GM21526 (cell line): ENCODE measurements at regions not wholly inside any gene's neighbourhood (a gene's known extent, or its start where the extent isn't known, plus 50 kb on each side); places are given as distances from the start of the nearest gene placed in this dataset.
"Not testable (repeated sequence)": the region's sequence is repeated elsewhere in the genome, so short reads cannot be mapped to it uniquely, and the experiment has no call there.

Experiments used
- ATAC-seq: cut with Tn5 transposase; IDR thresholded peaks from one replicate; pipeline ENCODE4 v1.9.1; 2021; ENCODE audit warnings: moderate library complexity; ENCODE audit not compliant: unreplicated experiment, low FRiP score

DNA sequence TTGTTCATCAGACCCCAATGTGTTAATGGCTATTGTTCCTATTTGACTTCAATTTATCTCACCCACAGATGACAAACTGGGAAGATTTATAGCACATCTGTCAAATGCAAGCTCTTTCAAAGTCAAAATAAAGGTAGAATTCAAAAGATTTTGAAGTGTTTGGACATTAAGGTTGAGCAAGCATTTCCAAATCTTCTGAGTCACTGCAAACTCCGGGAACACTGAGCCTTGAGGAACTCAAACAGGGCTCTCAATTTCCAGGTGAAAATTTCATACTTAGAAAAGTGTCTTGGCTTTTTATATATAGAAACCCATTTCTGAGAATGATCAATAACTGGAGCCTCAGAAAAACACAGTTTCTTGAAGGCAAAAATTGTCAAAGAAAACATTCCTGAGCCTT, 199.5 kb upstream of the IGFBP7 start:
- ATAC-seq: no peak

DNA sequence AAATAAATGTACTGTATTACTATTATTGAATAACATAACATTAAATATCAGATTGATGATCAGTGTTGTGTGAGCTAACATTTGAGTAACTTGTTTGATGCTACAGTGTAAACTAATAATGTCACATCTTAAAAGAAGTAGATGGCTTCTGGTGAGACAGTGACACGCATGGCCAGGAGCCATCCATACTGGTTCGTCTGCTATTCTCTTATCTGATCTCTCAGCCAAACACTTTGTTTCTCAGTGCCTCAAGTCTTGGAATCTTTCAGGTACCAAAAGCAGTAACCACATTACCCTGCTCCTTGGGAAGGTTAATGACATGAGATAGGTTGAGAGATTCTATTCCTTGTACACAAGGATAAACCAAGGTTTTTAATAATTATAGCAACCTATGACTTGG, 198.1 kb upstream of the IGFBP7 start:
- ATAC-seq: no peak

DNA sequence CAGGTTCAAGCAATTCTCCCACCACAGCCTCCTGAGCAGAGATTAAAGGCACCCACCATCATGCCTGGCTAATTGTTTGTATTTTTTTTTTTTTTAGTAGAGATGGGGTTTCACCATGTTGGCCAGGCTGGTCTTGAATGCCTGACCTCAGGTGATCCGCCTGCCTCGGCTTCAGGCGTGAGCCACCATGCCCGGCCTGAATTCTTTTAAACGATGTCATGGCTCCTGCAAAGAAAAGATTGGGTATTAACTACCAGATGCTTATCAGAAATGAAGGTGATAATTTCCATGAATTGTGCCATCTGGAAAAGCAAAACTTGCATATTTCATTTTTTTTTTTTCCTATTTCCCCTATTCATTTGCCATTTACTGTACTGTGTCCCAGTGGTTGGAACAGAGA, 195.7 kb upstream of the IGFBP7 start:
- no peak for ATAC-seq

DNA sequence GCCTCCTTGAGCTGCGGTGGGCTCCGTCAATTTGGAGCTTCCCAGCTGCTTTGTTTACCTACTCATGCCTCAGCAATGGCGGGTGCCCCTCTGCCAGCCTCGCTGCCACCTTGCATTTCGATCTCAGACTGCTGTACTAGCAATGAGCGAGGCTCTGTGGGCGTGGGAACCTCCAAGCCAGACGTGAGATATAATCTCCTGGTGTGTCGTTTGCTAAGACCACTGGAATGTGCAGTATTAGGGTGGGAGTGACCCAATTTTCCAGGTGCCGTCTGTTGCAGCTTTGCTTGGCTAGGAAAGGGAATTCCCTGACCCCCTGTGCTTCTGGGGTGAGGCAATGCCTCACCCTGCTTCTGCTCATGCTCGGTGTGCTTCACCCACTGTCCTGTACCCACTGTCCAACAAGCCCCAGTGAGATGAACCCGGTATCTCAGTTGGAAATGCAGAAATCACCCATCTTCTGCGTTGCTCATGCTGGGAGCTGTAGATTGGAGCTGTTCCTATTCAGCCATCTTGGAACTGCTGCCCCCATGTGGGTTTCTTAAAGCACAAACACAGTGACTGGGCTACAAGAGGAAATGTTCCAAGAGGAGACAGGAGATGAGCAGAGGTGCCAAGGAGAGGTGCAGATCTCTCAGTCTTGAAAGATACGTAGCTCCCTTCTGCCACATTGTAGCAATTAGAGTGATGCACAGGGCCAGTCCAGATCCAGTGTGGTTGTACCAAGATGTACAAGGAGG, 193.0 kb upstream of the IGFBP7 start:
- no peak for ATAC-seq

DNA sequence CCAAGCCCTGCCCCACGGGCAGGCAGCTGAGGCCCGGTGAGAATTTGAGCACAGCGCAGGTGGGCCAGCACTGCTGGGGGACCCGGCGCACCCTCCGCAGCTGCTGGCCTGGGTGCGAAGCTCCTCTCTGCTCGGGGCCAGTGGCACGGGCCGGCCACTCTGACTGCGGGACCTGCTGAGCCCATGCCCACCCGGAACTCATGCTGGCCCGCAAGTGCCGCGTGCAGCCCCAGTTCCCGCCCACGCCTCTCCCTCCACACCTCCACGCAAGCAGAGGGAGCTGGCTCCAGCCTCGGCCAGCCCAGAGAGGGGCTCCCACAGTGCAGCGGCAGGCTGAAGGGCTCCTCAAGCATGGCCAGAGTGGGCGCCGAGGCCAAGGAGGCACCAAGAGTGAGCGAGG, 190.1 kb upstream of the IGFBP7 start:
- not testable (repeated sequence) for ATAC-seq

DNA sequence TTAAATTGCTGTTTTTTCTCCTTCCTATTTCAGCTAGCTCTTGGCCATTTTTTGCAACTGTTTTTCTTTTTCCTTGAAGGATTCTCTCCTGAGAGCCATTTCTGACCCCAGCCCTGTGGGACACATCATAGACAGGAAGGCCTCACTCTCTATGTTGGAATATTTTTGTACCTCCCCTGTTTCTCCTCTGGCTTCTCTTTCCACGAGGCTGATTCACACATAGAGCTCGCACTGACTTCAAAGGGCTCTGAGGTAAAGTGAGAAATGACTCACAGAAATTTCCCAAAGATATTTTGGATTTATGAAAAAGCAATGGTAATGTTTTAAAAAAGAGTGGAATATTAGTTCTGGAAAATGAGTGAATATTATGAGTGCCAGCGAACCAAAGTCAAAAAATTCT, 181.7 kb upstream of the IGFBP7 start:
- ATAC-seq: no peak

DNA sequence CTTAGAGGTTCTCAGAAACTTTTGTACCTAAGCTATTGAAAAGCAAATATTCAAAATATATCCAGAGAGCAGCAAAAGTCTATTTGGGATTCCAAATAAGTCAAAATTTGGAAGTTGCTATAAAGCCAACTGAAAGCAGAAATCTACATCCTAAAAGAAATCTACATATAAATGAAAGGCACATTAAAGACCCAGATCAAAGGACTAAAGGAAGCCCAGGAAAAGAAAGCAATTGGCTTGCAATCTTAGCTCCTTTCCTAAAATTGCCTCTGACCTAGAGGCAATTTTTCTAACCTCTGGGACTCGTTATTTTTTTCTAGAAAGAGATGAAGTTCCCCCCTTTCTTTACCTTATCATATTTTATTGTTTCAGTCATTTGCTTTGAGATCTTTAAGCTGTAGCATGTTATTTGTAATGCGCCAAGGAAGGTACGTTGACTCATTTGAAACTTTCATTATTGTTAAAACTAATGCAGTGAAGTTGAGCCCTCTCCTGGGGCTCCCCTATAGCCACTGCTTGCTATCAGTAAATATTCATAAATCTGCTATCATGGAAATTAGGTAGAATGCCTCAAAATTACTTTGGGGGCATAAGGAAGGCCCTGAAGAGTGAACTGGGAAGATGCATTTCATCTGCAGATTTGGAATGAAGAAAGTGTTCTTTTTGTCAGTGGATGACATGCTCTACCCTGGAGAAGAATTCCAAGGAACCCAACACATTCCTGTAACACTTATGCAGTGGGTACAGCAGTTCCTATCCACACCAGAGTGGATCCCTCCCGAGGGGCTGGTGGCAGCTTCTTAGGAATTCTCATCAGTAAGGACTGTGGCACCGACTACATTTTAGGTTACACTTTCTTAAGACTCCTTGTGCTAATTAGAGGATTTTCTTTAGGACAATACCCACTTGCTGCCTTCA, 177.8 kb upstream of the IGFBP7 start:
- no peak for ATAC-seq

DNA sequence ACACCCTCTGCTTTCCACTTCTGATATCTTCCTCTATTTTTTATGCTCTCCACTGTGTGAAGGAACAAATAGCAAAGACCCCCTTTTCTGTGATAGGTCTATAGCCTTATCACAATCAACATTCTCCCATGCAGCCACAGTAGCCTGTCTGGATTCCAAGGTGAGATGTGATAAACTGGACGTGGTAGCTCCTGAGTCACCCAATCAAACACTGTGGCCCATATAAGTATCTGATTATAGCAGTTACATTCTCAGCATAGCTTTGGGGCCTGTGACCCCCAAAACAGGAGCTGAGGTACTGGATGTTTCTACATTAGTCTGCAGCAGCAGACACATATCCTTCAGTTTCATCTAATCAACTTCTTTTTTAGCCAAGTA, 172.7 kb upstream of the IGFBP7 start:
- ATAC-seq: no peak

DNA sequence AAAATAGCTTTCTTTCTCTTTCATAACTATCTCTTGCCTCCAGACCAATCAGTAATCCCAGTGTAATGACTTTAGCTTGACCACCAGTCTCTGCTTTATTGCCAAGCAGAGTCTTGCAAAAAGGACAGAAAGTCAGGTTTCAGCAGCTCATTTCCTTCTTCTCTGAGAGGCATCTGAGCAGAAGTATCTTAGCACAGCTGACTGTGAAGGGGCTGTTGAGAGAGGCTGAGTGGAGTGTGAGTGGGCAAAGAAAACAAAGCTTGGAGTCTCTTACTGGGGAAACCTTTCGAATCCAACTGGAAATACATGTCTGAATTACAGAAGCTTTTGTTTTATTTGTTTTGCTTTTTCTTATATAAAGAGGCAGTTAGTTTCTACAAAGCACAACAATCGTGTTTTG, 170.3 kb upstream of the IGFBP7 start:
- no peak for ATAC-seq

DNA sequence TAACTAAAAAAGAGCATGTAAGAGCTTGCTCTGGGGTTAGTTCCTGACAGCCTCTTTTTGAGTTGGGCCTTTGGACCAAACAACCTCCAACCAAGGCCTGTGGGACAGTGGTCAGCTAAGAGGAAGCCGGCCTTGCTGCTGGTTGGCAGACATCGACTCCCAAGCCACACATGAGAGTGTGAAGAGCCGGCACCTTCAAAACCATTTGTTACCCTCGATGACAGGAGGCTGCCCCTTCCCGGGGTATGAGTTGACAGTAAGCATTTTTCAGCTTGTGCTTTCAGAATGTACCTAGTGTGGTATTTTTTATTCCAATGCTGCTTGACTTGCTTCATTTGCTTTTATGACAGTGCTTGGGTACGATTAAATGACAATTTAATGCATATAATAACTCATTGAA, 168.6 kb upstream of the IGFBP7 start:
- no peak for ATAC-seq

DNA sequence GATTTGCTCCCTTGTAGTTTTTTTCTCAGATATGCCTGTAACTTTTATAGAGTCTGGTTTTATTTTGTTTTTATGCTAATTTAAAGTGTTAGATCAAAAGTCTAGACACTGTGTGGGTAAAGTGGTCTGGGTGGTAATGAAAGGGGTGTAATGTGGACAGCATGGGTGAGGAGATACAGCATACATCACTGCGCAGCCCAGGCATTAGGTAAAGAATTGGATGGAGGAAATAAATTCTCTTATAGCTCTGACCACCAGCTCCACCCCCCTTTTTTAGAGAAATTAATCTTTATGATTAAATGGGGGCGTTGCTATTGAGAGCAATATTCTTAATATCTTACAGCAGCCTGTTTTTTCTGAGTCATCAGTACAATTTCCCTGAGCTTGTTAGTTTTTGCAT, 163.9 kb upstream of the IGFBP7 start:
- no peak for ATAC-seq

DNA sequence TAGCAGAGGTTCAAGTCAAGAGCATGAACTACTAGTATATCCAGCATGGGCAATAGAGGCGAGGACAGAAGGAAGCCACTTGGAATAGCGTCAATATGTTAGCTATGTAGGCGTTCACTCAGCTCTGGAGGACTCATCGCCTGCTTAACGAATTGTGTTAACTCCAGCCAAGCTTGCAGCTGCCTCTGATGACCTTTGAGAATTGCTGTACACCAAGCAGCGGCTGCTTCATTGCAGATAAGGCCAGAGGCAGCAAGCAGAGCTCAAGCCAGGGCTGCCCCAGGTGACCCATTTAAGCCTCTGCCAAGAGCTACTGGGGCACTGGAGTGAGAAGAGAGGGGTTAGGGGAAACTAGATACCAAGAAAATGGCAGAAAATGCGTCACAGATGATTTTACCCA, 160.2 kb upstream of the IGFBP7 start:
- ATAC-seq: no peak

DNA sequence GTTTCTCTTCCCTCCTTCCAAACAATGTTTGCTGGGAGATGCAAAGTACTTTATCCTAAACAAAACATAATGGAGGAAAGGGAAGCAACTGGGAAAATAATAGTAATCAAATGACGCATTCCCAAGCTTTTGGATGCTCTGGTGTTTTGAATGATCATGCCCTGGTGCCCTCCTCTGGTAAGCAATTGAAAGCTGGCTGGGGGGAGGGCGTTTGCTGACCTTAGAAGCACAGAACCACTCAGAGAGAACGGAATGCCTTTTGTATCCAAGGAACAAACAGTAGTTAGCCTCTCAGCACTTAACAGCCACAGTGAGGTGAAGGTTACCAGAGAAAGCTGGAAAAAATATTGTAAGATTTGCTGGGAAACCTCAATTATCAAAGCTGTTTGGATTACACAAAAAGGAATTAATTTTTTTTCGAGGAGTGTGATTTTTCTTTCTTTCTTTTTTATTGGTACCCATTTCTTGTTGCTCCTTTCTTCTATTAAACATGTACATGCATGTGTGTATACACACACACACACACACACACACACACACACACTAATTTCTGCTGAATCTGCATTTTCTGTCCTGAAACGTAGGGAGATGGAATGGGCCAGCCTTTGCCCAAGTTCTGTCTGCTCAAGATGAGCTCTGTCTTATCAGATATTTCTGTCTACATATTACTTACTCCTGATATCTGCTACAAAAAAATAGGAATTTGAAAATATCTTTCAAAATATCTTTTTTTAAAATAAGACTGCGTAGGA, 155.8 kb upstream of the IGFBP7 start:
- ATAC-seq: no peak

DNA sequence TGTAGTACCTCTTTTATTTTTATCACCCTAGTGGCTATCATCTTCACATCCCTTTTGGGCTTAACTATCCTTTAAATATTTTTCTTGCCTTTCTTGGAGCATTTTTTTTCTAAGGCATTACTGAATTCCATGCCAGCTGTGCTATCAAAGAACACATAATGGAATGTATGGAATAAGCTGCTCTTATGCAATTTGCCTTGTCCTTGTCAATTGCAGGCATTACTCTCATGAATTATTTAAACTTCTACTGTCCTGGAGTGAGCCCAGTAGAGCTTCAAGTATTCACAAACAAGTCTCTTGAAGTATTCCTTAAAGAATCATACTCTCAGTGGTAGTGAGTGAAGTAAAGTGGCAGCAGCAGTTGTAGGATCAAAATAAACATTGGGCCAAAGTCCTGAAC, 144.6 kb upstream of the IGFBP7 start:
- ATAC-seq: no peak

DNA sequence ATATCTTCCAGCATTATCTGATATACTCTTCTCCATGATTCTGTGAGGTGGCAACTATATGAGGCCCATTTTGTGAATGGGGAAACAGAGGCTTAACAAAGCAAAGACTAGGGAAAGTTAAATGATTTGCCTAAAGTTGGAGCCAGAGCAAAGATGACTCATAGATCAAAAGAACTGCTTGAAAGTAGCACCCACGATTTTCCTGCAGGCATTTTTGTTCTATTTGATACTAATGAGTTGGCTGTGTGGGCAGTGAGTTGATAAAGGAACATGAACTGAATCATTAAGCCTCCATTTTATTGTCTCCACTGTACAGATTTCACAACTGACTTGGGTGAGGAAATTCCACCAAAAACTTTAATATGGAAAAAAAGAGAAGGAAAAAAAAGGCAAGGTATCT, 138.9 kb upstream of the IGFBP7 start:
- ATAC-seq: no peak

DNA sequence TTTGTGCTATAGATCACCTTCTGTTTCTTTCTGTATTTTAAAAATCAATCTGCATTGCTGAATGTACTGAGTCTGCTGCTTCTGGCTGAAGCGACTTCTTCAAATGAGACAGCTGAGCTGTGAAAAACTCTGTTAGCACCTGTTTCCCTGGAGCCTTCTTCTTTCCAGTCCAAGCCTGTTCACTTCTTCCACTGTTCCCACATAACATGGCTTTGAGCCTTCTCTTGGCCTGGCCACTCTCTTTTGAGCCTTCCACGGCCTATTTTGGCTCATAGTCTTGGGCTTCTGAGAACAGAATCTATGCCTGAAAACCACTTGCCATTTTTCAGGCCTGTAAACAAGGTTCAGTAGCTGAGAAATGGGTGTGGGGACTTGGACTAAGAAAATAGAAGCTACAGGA, 132.9 kb upstream of the IGFBP7 start:
- ATAC-seq: no peak

DNA sequence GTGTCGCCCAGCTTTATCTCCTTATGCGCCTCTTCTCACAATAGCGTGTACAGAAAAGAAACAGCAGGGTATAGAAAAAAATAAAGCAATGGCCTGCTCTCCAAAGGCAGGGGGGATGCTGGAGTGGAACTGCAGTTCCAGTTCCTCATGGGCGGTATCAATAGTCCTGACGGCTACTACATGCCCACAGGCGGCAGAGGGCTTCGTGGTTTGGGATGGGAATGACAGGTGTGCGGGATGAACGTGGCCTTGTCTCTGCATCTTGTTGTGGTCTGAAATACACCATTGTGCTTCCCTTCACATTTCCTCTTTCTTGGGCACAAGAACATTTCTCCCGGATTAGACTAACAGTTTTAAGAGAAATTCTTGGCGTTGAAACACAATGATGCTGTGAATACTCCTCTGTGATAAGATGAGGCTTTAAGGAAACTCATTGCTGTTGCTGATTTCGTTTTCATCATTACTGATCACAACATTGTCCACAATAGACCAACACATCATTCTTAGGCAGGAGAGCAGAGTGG, 124.1 kb upstream of the IGFBP7 start:
- no peak for ATAC-seq

DNA sequence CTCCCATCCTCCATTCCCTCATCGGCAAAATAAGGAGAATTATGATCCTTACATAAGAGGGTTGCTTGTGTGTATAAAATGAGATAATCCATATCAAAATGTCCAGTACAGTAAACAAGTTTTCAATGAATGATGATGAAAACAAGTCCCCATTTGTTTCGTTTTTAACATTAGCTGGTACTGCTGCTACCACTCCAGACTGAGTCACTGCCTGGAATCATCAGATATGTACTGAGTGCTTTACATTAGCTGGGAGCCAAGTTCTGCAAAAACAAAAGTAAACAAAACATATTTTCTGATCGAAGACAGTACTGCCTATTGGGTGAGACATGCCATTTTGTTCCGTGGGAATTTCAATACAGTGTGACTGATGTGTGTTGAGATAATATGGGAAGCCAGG, 123.2 kb upstream of the IGFBP7 start:
- no peak for ATAC-seq

DNA sequence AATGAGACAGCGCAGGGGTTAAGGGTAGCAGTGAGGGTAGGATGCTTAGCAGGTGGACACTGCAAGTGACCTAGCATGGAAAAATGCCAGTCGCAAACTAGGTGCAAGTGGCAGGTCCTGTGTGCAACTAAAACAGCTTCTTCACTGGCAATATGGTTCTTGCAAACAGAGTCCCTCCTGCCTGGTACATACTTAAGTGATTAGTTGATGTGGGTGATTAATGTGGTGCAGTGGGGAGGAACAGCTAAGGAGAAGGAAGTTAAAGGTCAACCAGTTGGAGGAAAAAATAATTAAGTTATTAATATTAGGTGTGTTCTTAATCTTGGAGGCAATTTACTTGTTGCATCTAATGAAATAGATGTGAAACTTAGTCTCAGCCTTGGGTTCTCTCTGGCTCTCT, 121.6 kb upstream of the IGFBP7 start:
- ATAC-seq: no peak

DNA sequence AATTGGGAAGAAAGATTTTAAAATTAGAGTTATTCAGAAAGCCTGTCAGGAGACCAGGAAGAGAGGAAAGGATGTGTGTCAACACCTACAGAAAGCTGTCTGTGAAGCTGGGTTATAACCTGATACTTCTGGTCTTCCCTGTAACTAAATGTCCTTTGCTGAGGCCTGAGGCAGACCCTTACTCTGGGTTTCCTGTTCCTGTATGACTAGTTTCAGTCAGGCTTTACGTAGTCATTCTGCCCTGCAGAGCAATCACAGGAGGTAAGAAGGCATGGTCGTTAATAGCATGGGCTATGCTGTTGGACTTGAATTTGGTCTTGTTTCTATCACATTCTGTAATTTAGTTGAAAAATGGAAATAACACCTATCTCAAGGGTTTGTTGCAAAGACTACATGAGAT, 110.5 kb upstream of the IGFBP7 start:
- ATAC-seq: no peak

DNA sequence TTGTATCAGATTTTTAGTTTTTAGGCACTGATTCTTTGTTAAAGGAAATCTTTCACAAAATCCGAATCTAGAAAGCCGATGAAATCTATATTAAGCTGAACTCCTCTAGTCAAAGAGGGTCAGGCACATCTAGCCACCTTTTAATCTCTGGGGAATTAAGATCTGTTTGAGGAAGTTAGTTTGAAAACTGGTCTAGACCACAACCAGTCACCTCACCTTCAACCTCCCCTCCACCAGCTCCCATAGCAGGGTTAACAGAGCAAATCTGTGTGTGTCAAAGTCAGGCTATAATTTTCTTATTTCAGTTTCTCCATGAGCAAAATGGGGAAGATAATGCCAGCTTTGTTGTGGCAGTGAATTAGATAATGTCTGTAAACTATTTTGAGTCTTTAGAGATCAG, 110.0 kb upstream of the IGFBP7 start:
- ATAC-seq: no peak
